Embryonic facial prominence (tissue), 1 donor: ENCODE measurements at regions not wholly inside any gene's neighbourhood (a gene's known extent, or its start where the extent isn't known, plus 50 kb on each side); places are given as distances from the start of the nearest gene placed in this dataset.

Experiments used
- DNase-seq: peaks from one replicate; pipeline ENCODE4 v3.0.0-alpha.2; 2016; ENCODE audit errors: extremely low spot score

- no peak for DNase-seq
Measured at GRCh38 chr7:46143949-46144917, 223.2 kb upstream of the IGFBP3 start.

- no peak for DNase-seq
Measured at GRCh38 chr7:46143421-46143820, 222.3 kb upstream of the IGFBP3 start.

GRCh38 chr7:46139079-46139478 is 218.0 kb upstream of the IGFBP3 start:
- DNase-seq = no peak

- no peak for DNase-seq
Measured at GRCh38 chr7:46137725-46138124, 216.7 kb upstream of the IGFBP3 start.

GRCh38 chr7:46135557-46135956 is 214.5 kb upstream of the IGFBP3 start:
- no peak for DNase-seq

GRCh38 chr7:46134795-46135194 is 213.7 kb upstream of the IGFBP3 start:
- no peak for DNase-seq

- DNase-seq = no peak
Measured at GRCh38 chr7:46134385-46134784, 213.3 kb upstream of the IGFBP3 start.

GRCh38 chr7:46133751-46134150 is 212.7 kb upstream of the IGFBP3 start:
- DNase-seq = no peak

GRCh38 chr7:46133072-46133471 is 212.0 kb upstream of the IGFBP3 start:
- peak; percentile 56 for DNase-seq

GRCh38 chr7:46131916-46132795 is 211.1 kb upstream of the IGFBP3 start:
- DNase-seq = no peak

- DNase-seq = no peak
Measured at GRCh38 chr7:46129831-46130230, 208.8 kb upstream of the IGFBP3 start.

- no peak for DNase-seq
Measured at GRCh38 chr7:46127814-46128213, 206.7 kb upstream of the IGFBP3 start.

GRCh38 chr7:46126675-46127300 is 205.7 kb upstream of the IGFBP3 start:
- DNase-seq = no peak

GRCh38 chr7:46123756-46124343 is 202.8 kb upstream of the IGFBP3 start:
- DNase-seq = no peak

GRCh38 chr7:46115410-46115809 is 194.3 kb upstream of the IGFBP3 start:
- no peak for DNase-seq

GRCh38 chr7:46109437-46109836 is 188.4 kb upstream of the IGFBP3 start:
- no peak for DNase-seq

- no peak for DNase-seq
Measured at GRCh38 chr7:46108272-46108671, 187.2 kb upstream of the IGFBP3 start.

- DNase-seq = no peak
Measured at GRCh38 chr7:46107610-46108217, 186.6 kb upstream of the IGFBP3 start.

- no peak for DNase-seq
Measured at GRCh38 chr7:46100521-46100920, 179.4 kb upstream of the IGFBP3 start.

- DNase-seq = no peak
Measured at GRCh38 chr7:46099076-46099475, 178.0 kb upstream of the IGFBP3 start.

GRCh38 chr7:46091071-46091470 is 170.0 kb upstream of the IGFBP3 start:
- DNase-seq = no peak
